ENCODE measurements at regions not wholly inside any gene's neighbourhood (a gene's known extent, or its start where the extent isn't known, plus 50 kb on each side); places are given as distances from the start of the nearest gene placed in this dataset.

GRCh38 chr18:64720781-64721464 is 572.0 kb upstream of the LINC00305 start:
- 5% methylated on average over 7 of the region's 19 CpGs for WGBS (ENCODE audit: missing lambda C conversion rate)
- Histone ChIP-seq H3K9me3 (no peaks in the 10 kb centered on the region), H3K4me2 (no peak overlapping the region), H3K27ac (no peak overlapping the region), H3K4me1 (no peaks in the 10 kb centered on the region), H3K4me3 (no peak overlapping the region)
- DNase-seq (ENCODE audit: low read depth in 1 of 2, low spot score in 1 of 2), result no peak
- no peak for TF ChIP-seq POLR2A (IDR thresholded peaks at IDR 0.05; ENCODE audit: low read length)
- no peak for TF ChIP-seq RARB (CRISPR knock-in tag; IDR thresholded peaks at IDR 0.05)
- TF ChIP-seq FOXS1 (CRISPR knock-in tag; IDR thresholded peaks at IDR 0.05), result no peak
- TF ChIP-seq ZFP36 (IDR thresholded peaks at IDR 0.05; ENCODE audit: borderline replicate concordance, partially characterized antibody), result no peak
- TF ChIP-seq HMGXB4 (CRISPR knock-in tag; IDR thresholded peaks at IDR 0.05; ENCODE audit: borderline replicate concordance), result no peak
- TF ChIP-seq HES2 (IDR thresholded peaks at IDR 0.05), result no peak
- TF ChIP-seq ZNF302 (CRISPR knock-in tag; IDR thresholded peaks at IDR 0.05), result no peak
- TF ChIP-seq GATA3 (IDR thresholded peaks at IDR 0.05; ENCODE audit: borderline replicate concordance), result no peak
- TF ChIP-seq TFCP2L1 (CRISPR knock-in tag; IDR thresholded peaks at IDR 0.05), result no peak
- no peak for TF ChIP-seq CEBPB (IDR thresholded peaks at IDR 0.05)
- no peak for TF ChIP-seq KDM5A (IDR thresholded peaks at IDR 0.05)
- no peak for TF ChIP-seq USF2 (IDR thresholded peaks at IDR 0.05)
- TF ChIP-seq ELK1 (IDR thresholded peaks at IDR 0.05; ENCODE audit: low read depth, low read length), result no peak
- TF ChIP-seq BCL3 (IDR thresholded peaks at IDR 0.05), result no peak
- TF ChIP-seq RAD21 (conservative IDR thresholded peaks at IDR 0.05 in 1 of 2, IDR thresholded peaks at IDR 0.05 in 1 of 2), result no peak
- no peak for TF ChIP-seq EHF (CRISPR knock-in tag; IDR thresholded peaks at IDR 0.05)
- TF ChIP-seq HOXB5 (CRISPR knock-in tag; IDR thresholded peaks at IDR 0.05), result no peak
- TF ChIP-seq MYC (IDR thresholded peaks at IDR 0.05; ENCODE audit: borderline replicate concordance, low read length), result no peak
- TF ChIP-seq ESRRA (IDR thresholded peaks at IDR 0.05; ENCODE audit: borderline replicate concordance, low read length), result no peak
- TF ChIP-seq E2F6 (IDR thresholded peaks at IDR 0.05; ENCODE audit: borderline replicate concordance, low read depth), result no peak
- POLR2A ChIA-PET, result no interaction called here
- CTCF ChIA-PET, result no interaction called here
- no peak for FAIRE-seq
- no peak for ATAC-seq

GRCh38 chr18:64718808-64719207 is 569.9 kb upstream of the LINC00305 start:
- CTCF ChIA-PET, result no interaction called here
- H3K4me1 ChIP-seq, result no peaks in the 10 kb centered on the region
- H3K4me3 ChIP-seq, result no peak overlapping the region
- WGBS (ENCODE audit: missing lambda C conversion rate), result 11% methylated on average over 3 of the region's 6 CpGs
- TF ChIP-seq E2F6 (IDR thresholded peaks at IDR 0.05; ENCODE audit: borderline replicate concordance, low read depth), result no peak
- no peak for TF ChIP-seq HDAC2 (IDR thresholded peaks at IDR 0.05)
- TF ChIP-seq BHLHE40 (IDR thresholded peaks at IDR 0.05; ENCODE audit: low read depth, low read length), result no peak
- TF ChIP-seq CBX8 (IDR thresholded peaks at IDR 0.05), result no peak
- no peak overlapping the region for H3K27ac ChIP-seq
- ATAC-seq (no peak), FAIRE-seq (no peak), DNase-seq (ENCODE audit: low read depth in 1 of 2, low spot score in 1 of 2) (no peak)
- no peak overlapping the region for H3K4me2 ChIP-seq
- POLR2A ChIA-PET, result no interaction called here
- H3K9me3 ChIP-seq, result no peaks in the 10 kb centered on the region
